H9 (cell line): ENCODE measurements at regions not wholly inside any gene's neighbourhood (a gene's known extent, or its start where the extent isn't known, plus 50 kb on each side); places are given as distances from the start of the nearest gene placed in this dataset.
A peak's percentile ranks its signal among the peaks of the same experiment; 100 is the strongest.

Source experiments
- DNase-seq: peaks from one replicate; pipeline ENCODE4 v3.0.0-alpha.2; 2017
- H2AFZ ChIP-seq: one replicate; pipeline ENCODE4 v1.6.1; 2013; ENCODE audit warnings: mild to moderate bottlenecking, low read length, control low read depth, moderate library complexity
- H2AK5ac ChIP-seq: 2 replicates; pipeline ENCODE4 v1.6.1; 2013; ENCODE audit warnings: low read length, control low read depth, mixed read lengths; ENCODE audit not compliant: insufficient read length
- H2BK120ac ChIP-seq: one replicate; pipeline ENCODE4 v1.6.1; 2013; ENCODE audit warnings: low read depth, mild to moderate bottlenecking, low read length, control low read depth, inconsistent platforms; ENCODE audit not compliant: poor library complexity, severe bottlenecking
- H2BK12ac ChIP-seq: 2 replicates; pipeline ENCODE4 v1.6.1; 2013; ENCODE audit warnings: low read length, control low read depth, mixed read lengths, low read depth; ENCODE audit not compliant: insufficient read length
- H2BK15ac ChIP-seq: 2 replicates; pipeline ENCODE4 v1.6.1; 2013; ENCODE audit warnings: low read depth, low read length, control low read depth
- H2BK20ac ChIP-seq: one replicate; pipeline ENCODE4 v1.6.1; 2013; ENCODE audit warnings: low read depth, mild to moderate bottlenecking, low read length, control low read depth, inconsistent platforms; ENCODE audit not compliant: poor library complexity, severe bottlenecking
- H2BK5ac ChIP-seq: 2 replicates; pipeline ENCODE4 v1.6.1; 2013; ENCODE audit warnings: low read length, control low read depth, mixed read lengths; ENCODE audit not compliant: insufficient read length
- H3K14ac ChIP-seq: 2 replicates; pipeline ENCODE4 v1.6.1; 2013; ENCODE audit warnings: low read length, control low read depth; ENCODE audit not compliant: insufficient read depth
- H3K18ac ChIP-seq: 2 replicates; pipeline ENCODE4 v1.6.1; 2013; ENCODE audit warnings: low read depth, mild to moderate bottlenecking, mixed read lengths, low read length, control low read depth; ENCODE audit not compliant: insufficient read length
- H3K23ac ChIP-seq: 2 replicates; pipeline ENCODE4 v1.6.1; 2013; ENCODE audit warnings: low read length, control low read depth, mixed read lengths, low read depth; ENCODE audit not compliant: insufficient read length
- H3K23me2 ChIP-seq: 2 replicates; pipeline ENCODE4 v1.6.1; 2013; ENCODE audit warnings: low read depth, mild to moderate bottlenecking, mixed read lengths, low read length, control low read depth; ENCODE audit not compliant: insufficient read length, poor library complexity, severe bottlenecking
- H3K27ac ChIP-seq: 2 replicates; pipeline ENCODE4 v1.5.1; 2013; ENCODE audit warnings: low read length, control low read depth, mixed read lengths, low read depth; ENCODE audit not compliant: insufficient read length
- H3K27me3 ChIP-seq: 2 replicates; pipeline ENCODE4 v1.6.1; 2013; ENCODE audit warnings: low read length, control low read depth, inconsistent platforms; ENCODE audit not compliant: insufficient read depth
- H3K4ac ChIP-seq: 2 replicates; pipeline ENCODE4 v1.6.1; 2013; ENCODE audit warnings: low read depth, mild to moderate bottlenecking, control low read depth, inconsistent platforms, low read length, moderate library complexity
- H3K4me1 ChIP-seq: 2 replicates; pipeline ENCODE4 v1.6.1; 2013; ENCODE audit warnings: low read length, control low read depth, inconsistent platforms; ENCODE audit not compliant: insufficient read depth
- H3K4me2 ChIP-seq: 2 replicates; pipeline ENCODE4 v1.6.1; 2013; ENCODE audit warnings: low read length, control low read depth, mixed read lengths; ENCODE audit not compliant: insufficient read length, insufficient read depth
- H3K56ac ChIP-seq: 2 replicates; pipeline ENCODE4 v1.6.1; 2013; ENCODE audit warnings: low read depth, mild to moderate bottlenecking, mixed read lengths, low read length, control low read depth; ENCODE audit not compliant: insufficient read length
- H3K79me1 ChIP-seq: 2 replicates; pipeline ENCODE4 v1.6.1; 2013; ENCODE audit warnings: low read depth, mild to moderate bottlenecking, moderate library complexity, low read length, control low read depth, inconsistent platforms; ENCODE audit not compliant: insufficient read depth, poor library complexity, severe bottlenecking
- H3K79me2 ChIP-seq: 2 replicates; pipeline ENCODE4 v1.6.1; 2013; ENCODE audit warnings: low read length, control low read depth, inconsistent platforms; ENCODE audit not compliant: insufficient read depth
- H3K9ac ChIP-seq: 2 replicates; pipeline ENCODE4 v1.6.1; 2013; ENCODE audit warnings: low read length, control low read depth, mixed read lengths; ENCODE audit not compliant: insufficient read length; ENCODE audit errors: extremely low read depth
- H3K9me3 ChIP-seq: one replicate; pipeline ENCODE4 v1.6.1; 2013; ENCODE audit warnings: low read depth, low read length, inconsistent platforms; ENCODE audit not compliant: control insufficient read depth
- H3T11ph ChIP-seq: one replicate; pipeline ENCODE4 v1.6.1; 2013; ENCODE audit warnings: mild to moderate bottlenecking, low read length, control low read depth, inconsistent platforms
- H4K20me1 ChIP-seq: one replicate; pipeline ENCODE4 v1.6.1; 2013; ENCODE audit not compliant: control insufficient read depth, insufficient read length, insufficient read depth
- H4K5ac ChIP-seq: 2 replicates; pipeline ENCODE4 v1.6.1; 2013; ENCODE audit warnings: low read depth, mild to moderate bottlenecking, mixed read lengths, low read length, control low read depth; ENCODE audit not compliant: insufficient read length
- H4K8ac ChIP-seq: replicated peaks from 2 replicates; pipeline ENCODE4 v1.6.1; 2013; ENCODE audit warnings: low read length, control low read depth, mixed read lengths, low read depth; ENCODE audit not compliant: insufficient read length
- H4K91ac ChIP-seq: 2 replicates; pipeline ENCODE4 v1.6.1; 2013; ENCODE audit warnings: low read depth, mild to moderate bottlenecking, moderate library complexity, mixed read lengths, low read length, control low read depth; ENCODE audit not compliant: insufficient read length
- H3K27ac Mint-ChIP-seq, 3 experiments: 2 replicates in 2 of 3; 3 replicates in 1 of 3; pipeline ENCODE4 v1.8.0; 2020 to 2021; ENCODE audit warnings: mixed read lengths in 3 of 3, mild to moderate bottlenecking in 1 of 3, moderate library complexity in 1 of 3
- H3K27me3 Mint-ChIP-seq: 2 replicates; pipeline ENCODE4 v1.8.0; 2021; ENCODE audit warnings: low read depth, mild to moderate bottlenecking, moderate library complexity, mixed read lengths
- H3K36me3 Mint-ChIP-seq, 3 experiments: 2 replicates in 2 of 3; 3 replicates in 1 of 3; pipeline ENCODE4 v1.8.0; 2020 to 2021; ENCODE audit warnings: low read depth in 3 of 3, mixed read lengths in 3 of 3; ENCODE audit not compliant: insufficient read depth in 1 of 3
- H3K4me1 Mint-ChIP-seq, 2 experiments: 2 replicates each; pipeline ENCODE4 v1.8.0; 2020; ENCODE audit warnings: mixed read lengths in 2 of 2
- H3K4me3 Mint-ChIP-seq, 2 experiments: 2 replicates in 1 of 2; 3 replicates in 1 of 2; pipeline ENCODE4 v1.8.0; 2020 to 2021; ENCODE audit warnings: mild to moderate bottlenecking in 2 of 2, mixed read lengths in 2 of 2, moderate library complexity in 1 of 2
- H3K9me3 Mint-ChIP-seq, 2 experiments: 2 replicates in 1 of 2; 3 replicates in 1 of 2; pipeline ENCODE4 v1.8.0; 2020; ENCODE audit warnings: mild to moderate bottlenecking in 2 of 2, mixed read lengths in 2 of 2, moderate library complexity in 1 of 2
- CTCF ChIP-seq: fragments of 200-600 bp; sonication (generic); conservative IDR thresholded peaks from 3 replicates; pipeline ENCODE4 v1.8.0; 2021; ENCODE audit warnings: antibody characterized with exemption, mild to moderate bottlenecking
- WGBS: extraction: QIAGEN DNeasy Blood & Tissue Kit; methylation state at CpG from one replicate; pipeline ENCODE4 v1.1.7; 2013; ENCODE audit warnings: missing lambda C conversion rate, low lambda C conversion rate, mixed read lengths; ENCODE audit not compliant: insufficient read length; ENCODE audit errors: extremely low coverage; 5-methylcytosine and 5-hydroxymethylcytosine counted together

GRCh38 chrX:56366901-56367300 lies 134.7 kb downstream of the KLF8 start:
- Histone ChIP-seq H2BK5ac (no peak overlapping the region), H3K14ac (no peak overlapping the region), H3K27ac (no peak overlapping the region), H4K8ac (no peak overlapping the region), H3K9me3 (peaks cover 30% of the 10 kb centered on the region), H3K79me1 (no peaks in the 10 kb centered on the region), H3K23ac (no peak overlapping the region), H3K27me3 (no peaks in the 10 kb centered on the region), H3K9ac (no peak overlapping the region), H4K20me1 (no peaks in the 10 kb centered on the region), H4K5ac (no peak overlapping the region), H3K18ac (no peak overlapping the region), H2BK15ac (no peak overlapping the region), H2AFZ (no peak overlapping the region), H2AK5ac (no peak overlapping the region), H2BK120ac (no peak overlapping the region), H3K4me1 (no peaks in the 10 kb centered on the region), H3T11ph (no peak overlapping the region), H3K4ac (no peak overlapping the region), H2BK12ac (no peak overlapping the region), H3K4me2 (no peak overlapping the region), H3K56ac (no peak overlapping the region), H2BK20ac (no peak overlapping the region), H3K23me2 (no peaks in the 10 kb centered on the region), H3K79me2 (no peaks in the 10 kb centered on the region), H4K91ac (no peak overlapping the region)
- Mint-ChIP-seq H3K36me3 (peaks cover under 1 to 9% (median 1%) of the 10 kb centered on the region in 3 experiments; a peak in 4 of 7 replicates), H3K4me3 (no peak overlapping the region), H3K4me1 (no peaks in the 10 kb centered on the region), H3K9me3 (peaks cover 81 to 89% of the 10 kb centered on the region in 2 experiments), H3K27ac (no peak overlapping the region; a peak in 2 of 7 replicates), H3K27me3 (peaks cover 2% of the 10 kb centered on the region)
- 0 out of 3 replicates have a peak, but pooled peaks have one; percentile 16 for TF ChIP-seq CTCF
- DNase-seq, result peak; percentile 36
- WGBS, result no CpG with 5 or more reads among the region's 9 CpGs
